Loucy (cell line): ENCODE measurements at regions not wholly inside any gene's neighbourhood (a gene's known extent, or its start where the extent isn't known, plus 50 kb on each side); places are given as distances from the start of the nearest gene placed in this dataset.
"Not testable (repeated sequence)": the region's sequence is repeated elsewhere in the genome, so short reads cannot be mapped to it uniquely, and the experiment has no call there.

Experiments
- H2AFZ ChIP-seq: fragments of 200-600 bp; sonication (generic); 2 replicates; pipeline ENCODE4 v1.6.0; 2016; ENCODE audit warnings: antibody characterized with exemption, mild to moderate bottlenecking, low read length, moderate library complexity
- H3F3A ChIP-seq: fragments of 200-600 bp; 2 replicates; pipeline ENCODE4 v1.6.0; 2016; ENCODE audit warnings: antibody characterized with exemption, low read depth, mild to moderate bottlenecking
- H3K27me3 ChIP-seq: fragments of 200-600 bp; sonication (generic); 2 replicates; pipeline ENCODE4 v1.6.1; 2014; ENCODE audit warnings: low read length, mild to moderate bottlenecking; ENCODE audit not compliant: insufficient read depth, poor library complexity, severe bottlenecking
- H3K36me3 ChIP-seq: fragments of 200-600 bp; sonication (generic); 2 replicates; pipeline ENCODE4 v1.6.1; 2016; ENCODE audit warnings: low read length; ENCODE audit not compliant: insufficient read depth
- H3K4me1 ChIP-seq: fragments of 200-600 bp; sonication (generic); 2 replicates; pipeline ENCODE4 v1.5.1; 2014; ENCODE audit warnings: low read length, mild to moderate bottlenecking; ENCODE audit not compliant: insufficient read depth, poor library complexity, severe bottlenecking
- H3K4me2 ChIP-seq: fragments of 200-600 bp; sonication (generic); 2 replicates; pipeline ENCODE4 v1.6.0; 2014; ENCODE audit warnings: antibody characterized with exemption, low read length, low read depth, mild to moderate bottlenecking; ENCODE audit not compliant: poor library complexity, severe bottlenecking
- H3K4me3 ChIP-seq: fragments of 200-600 bp; sonication (generic); 2 replicates; pipeline ENCODE4 v1.5.1; 2014; ENCODE audit warnings: low read length, mild to moderate bottlenecking, mixed read lengths; ENCODE audit not compliant: poor library complexity, severe bottlenecking
- H3K79me2 ChIP-seq: fragments of 200-600 bp; sonication (generic); 2 replicates; pipeline ENCODE4 v1.6.1; 2014; ENCODE audit warnings: low read length; ENCODE audit not compliant: insufficient read depth
- H3K9ac ChIP-seq: fragments of 200-600 bp; sonication (generic); 2 replicates; pipeline ENCODE4 v1.6.0; 2014; ENCODE audit warnings: mild to moderate bottlenecking, low read depth, low read length, moderate library complexity; ENCODE audit not compliant: poor library complexity, severe bottlenecking
- H3K9me2 ChIP-seq: fragments of 200-600 bp; sonication (generic); replicated peaks from 2 replicates; pipeline ENCODE4 v1.6.1; 2016; ENCODE audit warnings: low read depth, low read length, mixed read lengths
- H3K9me3 ChIP-seq: fragments of 200-600 bp; sonication (generic); 2 replicates; pipeline ENCODE4 v1.6.1; 2014; ENCODE audit warnings: mild to moderate bottlenecking, antibody characterized with exemption, low read length, low read depth; ENCODE audit not compliant: insufficient read depth
- H4K20me1 ChIP-seq: fragments of 200-600 bp; sonication (generic); 2 replicates; pipeline ENCODE4 v1.6.0; 2014; ENCODE audit warnings: antibody characterized with exemption, low read length, mild to moderate bottlenecking; ENCODE audit not compliant: insufficient read depth, poor library complexity, severe bottlenecking
- CTCF ChIP-seq: fragments of 200-600 bp; sonication (generic); conservative IDR thresholded peaks from 2 replicates; pipeline ENCODE4 v1.5.1; 2014; ENCODE audit warnings: mild to moderate bottlenecking, antibody characterized with exemption, low read length
- EZH2phosphoT487 ChIP-seq: fragments of 200-600 bp; IDR thresholded peaks from 2 replicates; pipeline ENCODE4 v1.6.1; 2018; ENCODE audit warnings: antibody characterized with exemption, mild to moderate bottlenecking, moderate library complexity, borderline replicate concordance

GRCh38 chrX:64570204-64570603 lies 175.0 kb upstream of the MTMR8 start:
- TF ChIP-seq EZH2phosphoT487 (no peak), CTCF (peak; percentile 55)
- Histone ChIP-seq H2AFZ (no peak overlapping the region), H3K9me2 (no peaks in the 10 kb centered on the region), H3K4me1 (no peaks in the 10 kb centered on the region), H3K9ac (no peak overlapping the region), H3K4me3 (no peak overlapping the region), H4K20me1 (no peaks in the 10 kb centered on the region), H3K9me3 (no peaks in the 10 kb centered on the region), H3K27me3 (no peaks in the 10 kb centered on the region), H3F3A (no peaks in the 10 kb centered on the region), H3K79me2 (no peaks in the 10 kb centered on the region), H3K36me3 (no peaks in the 10 kb centered on the region), H3K4me2 (no peak overlapping the region)

GRCh38 chrX:64565348-64565747 lies 170.1 kb upstream of the MTMR8 start:
- not testable (repeated sequence) for H3K4me1 ChIP-seq, H3K36me3 ChIP-seq, H3K4me2 ChIP-seq, H3K9me3 ChIP-seq, H3K79me2 ChIP-seq, H4K20me1 ChIP-seq, H3F3A ChIP-seq, H3K9me2 ChIP-seq, H2AFZ ChIP-seq, H3K9ac ChIP-seq, H3K4me3 ChIP-seq, H3K27me3 ChIP-seq

- H3K9me2 ChIP-seq, H3K27me3 ChIP-seq, H3F3A ChIP-seq, H3K4me1 ChIP-seq, H3K4me3 ChIP-seq, H3K9me3 ChIP-seq, H3K9ac ChIP-seq, H2AFZ ChIP-seq, H4K20me1 ChIP-seq, H3K79me2 ChIP-seq, H3K4me2 ChIP-seq, H3K36me3 ChIP-seq: not testable (repeated sequence)
Observed at GRCh38 chrX:64549236-64549635, 154.0 kb upstream of the MTMR8 start.

- no peaks in the 10 kb centered on the region for H3K4me1 ChIP-seq
- H3K27me3 ChIP-seq, result no peaks in the 10 kb centered on the region
- H3F3A ChIP-seq, result no peaks in the 10 kb centered on the region
- TF ChIP-seq CTCF, result no peak
- TF ChIP-seq EZH2phosphoT487, result no peak
- H3K36me3 ChIP-seq, result no peaks in the 10 kb centered on the region
- no peak overlapping the region for H3K9ac ChIP-seq
- H3K9me3 ChIP-seq, result no peaks in the 10 kb centered on the region
- H3K9me2 ChIP-seq, result no peaks in the 10 kb centered on the region
- H3K4me3 ChIP-seq, result no peak overlapping the region
- no peak overlapping the region for H3K4me2 ChIP-seq
- no peak overlapping the region for H2AFZ ChIP-seq
- H3K79me2 ChIP-seq, result no peaks in the 10 kb centered on the region
- no peaks in the 10 kb centered on the region for H4K20me1 ChIP-seq
Observed at GRCh38 chrX:64536736-64537135, 141.5 kb upstream of the MTMR8 start.
